KG1 (cell line): ENCODE measurements at regions not wholly inside any gene's neighbourhood (a gene's known extent, or its start where the extent isn't known, plus 50 kb on each side); places are given as distances from the start of the nearest gene placed in this dataset.

Experiments used
- DNase-seq: peaks from one replicate; lab custom pipeline; 2025; lab: John Stamatoyannopoulos, UW

GRCh38 chr2:12495247-12495868, 221.4 kb upstream of the TRIB2 start:
- no peak for DNase-seq

- no peak for DNase-seq
Observed at GRCh38 chr2:12498286-12498685, 218.4 kb upstream of the TRIB2 start.

- no peak for DNase-seq
Observed at GRCh38 chr2:12498704-12499103, 218.0 kb upstream of the TRIB2 start.

- no peak for DNase-seq
Observed at GRCh38 chr2:12500899-12501298, 215.8 kb upstream of the TRIB2 start.

GRCh38 chr2:12501469-12502158, 215.1 kb upstream of the TRIB2 start:
- no peak for DNase-seq

GRCh38 chr2:12502759-12503158, 214.0 kb upstream of the TRIB2 start:
- no peak for DNase-seq

- no peak for DNase-seq
Observed at GRCh38 chr2:12504443-12504842, 212.3 kb upstream of the TRIB2 start.

GRCh38 chr2:12506846-12507245, 209.9 kb upstream of the TRIB2 start:
- no peak for DNase-seq

- DNase-seq, result peak; percentile 44
Observed at GRCh38 chr2:12507295-12507694, 209.4 kb upstream of the TRIB2 start.

GRCh38 chr2:12510070-12510469, 206.7 kb upstream of the TRIB2 start:
- DNase-seq, result no peak

GRCh38 chr2:12513339-12513738, 203.4 kb upstream of the TRIB2 start:
- no peak for DNase-seq

GRCh38 chr2:12514168-12514567, 202.6 kb upstream of the TRIB2 start:
- DNase-seq, result no peak

GRCh38 chr2:12514631-12515437, 201.9 kb upstream of the TRIB2 start:
- DNase-seq, result no peak

GRCh38 chr2:12515871-12516270, 200.9 kb upstream of the TRIB2 start:
- DNase-seq, result no peak

GRCh38 chr2:12533337-12534005, 183.3 kb upstream of the TRIB2 start:
- no peak for DNase-seq

- DNase-seq, result no peak
Observed at GRCh38 chr2:12534646-12535263, 182.0 kb upstream of the TRIB2 start.

GRCh38 chr2:12536976-12537375, 179.8 kb upstream of the TRIB2 start:
- DNase-seq, result no peak

GRCh38 chr2:12538138-12538694, 178.5 kb upstream of the TRIB2 start:
- DNase-seq, result no peak

GRCh38 chr2:12539336-12539735, 177.4 kb upstream of the TRIB2 start:
- no peak for DNase-seq

GRCh38 chr2:12539776-12540562, 176.8 kb upstream of the TRIB2 start:
- DNase-seq, result no peak
